Caco-2 (cell line): ENCODE measurements at regions not wholly inside any gene's neighbourhood (a gene's known extent, or its start where the extent isn't known, plus 50 kb on each side); places are given as distances from the start of the nearest gene placed in this dataset.
A peak's percentile ranks its signal among the peaks of the same experiment; 100 is the strongest.

ENCODE experiments used
- BruUV-seq: library from RNA; stranded (reverse); fragments of 400-500 nt; replicated peaks from 2 replicates; lab custom pipeline; 2021; lab: Mats Ljungman, UMichigan
- CTCF ChIA-PET: fragments of 300-600 bp; sonication (Branson Sonifier 250); formaldehyde crosslinking; loops from one replicate; lab custom pipeline; 2022; ENCODE audit warnings: antibody characterized with exemption; lab: Charles Lee
- POLR2A ChIA-PET: fragments of 300-600 bp; sonication (Branson Sonifier 250); formaldehyde crosslinking; loops from one replicate; lab custom pipeline; 2022; ENCODE audit warnings: antibody characterized with exemption; lab: Charles Lee
- DNase-seq, 2 experiments: peaks; one replicate each; pipeline versions ENCODE4 v3.0.0 to v3.0.0-alpha.2; 2020 to 2022
- H3K27me3 ChIP-seq: replicated peaks from 2 replicates; pipeline ENCODE4 v1.6.0; 2011; ENCODE audit warnings: low read length; ENCODE audit not compliant: control insufficient read depth, insufficient read depth
- H3K36me3 ChIP-seq: 2 replicates; pipeline ENCODE4 v1.5.1; 2011; ENCODE audit warnings: low read length; ENCODE audit not compliant: control insufficient read depth, insufficient read depth
- H3K4me1 ChIP-seq: fragments of 250-450 bp; sonication (Bioruptor Pico); 2 replicates; pipeline ENCODE4 v1.5.1; 2020; ENCODE audit warnings: mild to moderate bottlenecking
- H3K4me3 ChIP-seq: 2 replicates; pipeline ENCODE4 v1.5.1; 2011; ENCODE audit warnings: low read depth, mild to moderate bottlenecking, control low read depth, low read length
- H3K9me3 ChIP-seq: fragments of 250-450 bp; sonication (Bioruptor Pico); 2 replicates; pipeline ENCODE4 v1.5.1; 2020; ENCODE audit warnings: mild to moderate bottlenecking, moderate library complexity
- H3K27ac Mint-ChIP-seq: one replicate; pipeline ENCODE4 v1.8.0; 2022; ENCODE audit warnings: mixed read lengths; ENCODE audit not compliant: unreplicated experiment
- H3K27me3 Mint-ChIP-seq: one replicate; pipeline ENCODE4 v1.8.0; 2022; ENCODE audit warnings: mixed read lengths; ENCODE audit not compliant: insufficient read depth, unreplicated experiment
- H3K36me3 Mint-ChIP-seq: one replicate; pipeline ENCODE4 v1.8.0; 2022; ENCODE audit warnings: mild to moderate bottlenecking, mixed read lengths; ENCODE audit not compliant: insufficient read depth, unreplicated experiment
- H3K4me1 Mint-ChIP-seq: one replicate; pipeline ENCODE4 v1.8.0; 2022; ENCODE audit warnings: low read depth, mixed read lengths; ENCODE audit not compliant: unreplicated experiment
- H3K4me3 Mint-ChIP-seq: one replicate; pipeline ENCODE4 v1.8.0; 2022; ENCODE audit warnings: mild to moderate bottlenecking, moderate library complexity, mixed read lengths; ENCODE audit not compliant: unreplicated experiment
- H3K9me3 Mint-ChIP-seq: one replicate; pipeline ENCODE4 v1.8.0; 2022; ENCODE audit warnings: mixed read lengths; ENCODE audit not compliant: unreplicated experiment
- intact Hi-C: fragments of 100-400 bp; cut with micrococcal nuclease; formaldehyde crosslinking; loops from one replicate; pipeline ENCODE4 v1.10.0; 2022; ENCODE audit not compliant: unreplicated experiment
- TF ChIP-seq, protein P1 (sequence below), 2 experiments: fragments of 200-600 bp in 1 of 2; IDR thresholded peaks; 1 replicate in 1 of 2; 2 replicates in 1 of 2; pipeline versions ENCODE4 v1.5.1 to v1.8.0; 2011 to 2022; ENCODE audit warnings: antibody characterized with exemption in 1 of 2, control low read depth in 1 of 2, inconsistent platforms in 1 of 2, low read depth in 1 of 2, low read length in 1 of 2, mild to moderate bottlenecking in 1 of 2, moderate library complexity in 1 of 2; ENCODE audit not compliant: insufficient read depth in 1 of 2, severe bottlenecking in 1 of 2, unreplicated experiment in 1 of 2

DNA sequence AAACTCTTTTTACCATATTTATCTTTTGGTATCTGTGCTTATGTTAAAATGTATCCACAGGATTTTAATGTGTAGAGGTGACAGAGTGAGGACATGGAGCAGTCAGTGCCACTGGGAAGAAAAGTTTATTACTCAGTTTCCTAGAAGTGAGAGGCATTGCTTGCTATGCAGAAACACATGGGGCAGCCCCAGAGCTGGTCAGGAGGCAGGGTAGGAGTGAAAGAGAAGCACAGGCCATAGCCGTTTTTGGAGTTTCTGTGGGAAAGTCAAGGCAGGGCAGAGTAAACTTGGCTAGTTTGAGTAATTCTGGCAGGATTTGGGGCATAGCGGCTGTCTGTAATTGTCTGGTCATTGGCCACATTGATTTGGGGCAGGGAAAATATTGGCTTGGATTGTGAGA, 370.9 kb downstream of the FGF9 start:
- no peaks in the 10 kb centered on the region for H3K9me3 Mint-ChIP-seq
- intact Hi-C loops: no loop called here
- BruUV-seq: no TSS peak
- H3K4me1 ChIP-seq: no peaks in the 10 kb centered on the region
- ChIA-PET CTCF (no interaction called here), POLR2A (no interaction called here)
- H3K4me3 ChIP-seq: peak overlapping the region; percentile 36
- TF ChIP-seq, protein P1, sequence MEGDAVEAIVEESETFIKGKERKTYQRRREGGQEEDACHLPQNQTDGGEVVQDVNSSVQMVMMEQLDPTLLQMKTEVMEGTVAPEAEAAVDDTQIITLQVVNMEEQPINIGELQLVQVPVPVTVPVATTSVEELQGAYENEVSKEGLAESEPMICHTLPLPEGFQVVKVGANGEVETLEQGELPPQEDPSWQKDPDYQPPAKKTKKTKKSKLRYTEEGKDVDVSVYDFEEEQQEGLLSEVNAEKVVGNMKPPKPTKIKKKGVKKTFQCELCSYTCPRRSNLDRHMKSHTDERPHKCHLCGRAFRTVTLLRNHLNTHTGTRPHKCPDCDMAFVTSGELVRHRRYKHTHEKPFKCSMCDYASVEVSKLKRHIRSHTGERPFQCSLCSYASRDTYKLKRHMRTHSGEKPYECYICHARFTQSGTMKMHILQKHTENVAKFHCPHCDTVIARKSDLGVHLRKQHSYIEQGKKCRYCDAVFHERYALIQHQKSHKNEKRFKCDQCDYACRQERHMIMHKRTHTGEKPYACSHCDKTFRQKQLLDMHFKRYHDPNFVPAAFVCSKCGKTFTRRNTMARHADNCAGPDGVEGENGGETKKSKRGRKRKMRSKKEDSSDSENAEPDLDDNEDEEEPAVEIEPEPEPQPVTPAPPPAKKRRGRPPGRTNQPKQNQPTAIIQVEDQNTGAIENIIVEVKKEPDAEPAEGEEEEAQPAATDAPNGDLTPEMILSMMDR (IDR thresholded peaks at IDR 0.05; ENCODE audit: insufficient read depth in 1 of 2, low read depth in 1 of 2, low read length in 1 of 2, severe bottlenecking in 1 of 2, unreplicated experiment in 1 of 2): no peak
- peaks cover 6% of the 10 kb centered on the region for H3K4me1 Mint-ChIP-seq
- H3K36me3 Mint-ChIP-seq: peaks cover 5% of the 10 kb centered on the region
- no peaks in the 10 kb centered on the region for H3K9me3 ChIP-seq
- H3K27me3 ChIP-seq: no peaks in the 10 kb centered on the region
- DNase-seq: no peak
- no peak overlapping the region for H3K27ac Mint-ChIP-seq
- peak overlapping the region; percentile 77 for H3K4me3 Mint-ChIP-seq
- no peaks in the 10 kb centered on the region for H3K36me3 ChIP-seq
- H3K27me3 Mint-ChIP-seq: peaks cover 4% of the 10 kb centered on the region

DNA sequence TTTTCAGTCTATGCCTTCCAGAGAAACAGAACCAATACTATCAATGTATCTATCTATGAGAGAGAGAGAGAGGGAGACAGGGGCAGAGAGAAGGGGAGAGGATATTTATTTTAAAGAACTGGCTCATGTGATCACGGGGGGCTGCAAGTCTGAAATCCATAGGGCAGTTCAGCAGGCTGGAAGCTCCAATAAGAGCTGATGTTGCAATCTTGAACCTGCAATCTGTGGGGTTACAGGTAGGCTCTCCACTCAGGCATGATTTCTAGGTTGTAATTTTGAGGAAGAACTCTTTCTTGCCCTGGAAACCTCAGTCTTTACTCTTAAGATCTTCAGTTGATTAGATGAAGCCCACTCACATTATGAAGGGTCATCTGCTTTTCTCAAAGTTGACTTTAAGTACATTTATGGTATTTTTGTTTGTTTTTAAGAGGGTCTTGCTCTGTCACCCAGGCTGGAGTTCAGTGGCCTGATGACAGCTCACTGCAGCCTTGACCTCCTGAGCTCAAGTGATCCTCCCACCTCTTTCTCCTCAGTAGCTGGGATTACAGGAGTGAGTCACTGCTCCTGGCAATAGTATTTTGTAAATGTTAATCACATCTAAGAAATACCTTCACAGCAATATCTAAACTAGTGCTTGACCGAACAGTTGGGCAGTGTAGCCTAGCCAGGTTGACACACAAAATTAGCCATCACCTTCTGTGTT, 376.4 kb downstream of the FGF9 start:
- CTCF ChIA-PET: no interaction called here
- intact Hi-C loops: no loop called here
- Mint-ChIP-seq H3K36me3 (no peaks in the 10 kb centered on the region), H3K4me1 (peaks cover 6% of the 10 kb centered on the region), H3K9me3 (no peaks in the 10 kb centered on the region), H3K27ac (no peak overlapping the region), H3K4me3 (no peak overlapping the region), H3K27me3 (no peaks in the 10 kb centered on the region)
- H3K4me3 ChIP-seq: no peak overlapping the region
- POLR2A ChIA-PET: no interaction called here
- BruUV-seq: no TSS peak
- H3K4me1 ChIP-seq: peaks cover 12% of the 10 kb centered on the region; the same call in 1 of the 2 replicates
- H3K9me3 ChIP-seq: no peaks in the 10 kb centered on the region
- no peaks in the 10 kb centered on the region for H3K27me3 ChIP-seq
- TF ChIP-seq, protein P1 (IDR thresholded peaks at IDR 0.05; ENCODE audit: insufficient read depth in 1 of 2, low read depth in 1 of 2, low read length in 1 of 2, severe bottlenecking in 1 of 2, unreplicated experiment in 1 of 2): no peak
- no peaks in the 10 kb centered on the region for H3K36me3 ChIP-seq
- DNase-seq: no peak

DNA sequence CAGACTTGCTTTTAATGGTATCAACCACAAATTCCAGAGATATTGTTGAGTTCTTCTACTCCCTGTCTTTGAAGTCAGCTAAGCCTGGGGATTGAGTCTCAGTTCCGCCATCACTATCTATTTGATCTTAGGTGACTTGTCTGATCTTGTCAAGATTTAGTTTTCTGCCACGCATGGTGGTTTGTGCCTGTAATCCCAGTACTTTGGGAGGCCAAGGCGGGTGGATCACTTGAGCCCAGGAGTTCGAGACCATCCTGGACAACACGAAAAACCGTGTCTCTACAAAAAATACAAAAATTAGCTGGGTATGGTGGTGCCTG, 376.9 kb downstream of the FGF9 start:
- TF ChIP-seq, protein P1 (IDR thresholded peaks at IDR 0.05; ENCODE audit: insufficient read depth in 1 of 2, low read depth in 1 of 2, low read length in 1 of 2, severe bottlenecking in 1 of 2, unreplicated experiment in 1 of 2): no peak
- Mint-ChIP-seq H3K27me3 (no peaks in the 10 kb centered on the region), H3K4me1 (peaks cover 6% of the 10 kb centered on the region), H3K9me3 (no peaks in the 10 kb centered on the region), H3K4me3 (no peak overlapping the region), H3K27ac (no peak overlapping the region), H3K36me3 (no peaks in the 10 kb centered on the region)
- no peak for DNase-seq
- POLR2A ChIA-PET: no interaction called here
- no peaks in the 10 kb centered on the region for H3K9me3 ChIP-seq
- H3K36me3 ChIP-seq: no peaks in the 10 kb centered on the region
- peaks cover 12% of the 10 kb centered on the region; the same call in 1 of the 2 replicates for H3K4me1 ChIP-seq
- no peak overlapping the region for H3K4me3 ChIP-seq
- no TSS peak for BruUV-seq
- CTCF ChIA-PET: no interaction called here
- H3K27me3 ChIP-seq: no peaks in the 10 kb centered on the region
- intact Hi-C loops: no loop called here
